NCI-H446 treated with DMSO at 0.1 percent for 48 hours (cell line): ENCODE measurements at regions not wholly inside any gene's neighbourhood (a gene's known extent, or its start where the extent isn't known, plus 50 kb on each side); places are given as distances from the start of the nearest gene placed in this dataset.

Experiments used
- DNase-seq: peaks from one replicate; lab custom pipeline; 2025; lab: John Stamatoyannopoulos, UW

DNA sequence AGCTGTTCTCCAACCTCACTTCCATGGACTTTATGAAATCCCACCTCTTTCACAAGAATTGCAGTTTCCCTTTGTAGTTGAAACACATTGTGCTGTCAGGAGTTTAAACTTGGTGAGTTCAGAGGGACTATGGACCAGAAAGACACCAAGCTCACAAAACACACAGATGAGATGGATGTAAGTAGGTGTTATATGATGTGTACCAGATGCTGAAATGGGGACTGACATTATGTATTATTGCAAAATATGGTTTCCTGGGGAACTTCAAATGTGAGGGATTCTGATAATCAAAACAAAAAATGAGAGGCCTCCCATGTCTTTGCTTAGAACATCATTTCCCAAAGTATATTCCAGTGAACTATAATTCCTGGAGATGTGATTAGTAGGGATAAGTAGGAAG, 401.1 kb upstream of the ARID1B start:
- DNase-seq = no peak

DNA sequence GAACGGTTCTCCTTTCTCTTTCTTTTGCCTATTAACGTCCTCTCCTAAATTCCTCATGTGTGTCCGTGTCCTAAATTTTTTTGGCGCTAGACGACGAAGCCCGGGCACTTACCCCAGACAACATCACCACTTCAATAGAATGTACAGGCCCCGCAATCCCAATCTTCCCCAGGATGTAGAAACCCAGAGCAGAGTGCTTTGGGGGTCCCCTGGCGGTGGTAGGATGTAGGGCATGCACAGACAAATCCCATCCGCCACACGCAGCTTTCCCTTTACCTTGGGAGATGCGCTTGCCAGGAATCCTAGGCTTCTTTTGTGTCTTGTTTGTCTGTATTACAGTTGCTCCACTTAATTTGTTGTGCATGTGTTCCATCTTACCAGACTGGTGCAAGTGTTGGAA, 417.3 kb upstream of the ARID1B start:
- no peak for DNase-seq

DNA sequence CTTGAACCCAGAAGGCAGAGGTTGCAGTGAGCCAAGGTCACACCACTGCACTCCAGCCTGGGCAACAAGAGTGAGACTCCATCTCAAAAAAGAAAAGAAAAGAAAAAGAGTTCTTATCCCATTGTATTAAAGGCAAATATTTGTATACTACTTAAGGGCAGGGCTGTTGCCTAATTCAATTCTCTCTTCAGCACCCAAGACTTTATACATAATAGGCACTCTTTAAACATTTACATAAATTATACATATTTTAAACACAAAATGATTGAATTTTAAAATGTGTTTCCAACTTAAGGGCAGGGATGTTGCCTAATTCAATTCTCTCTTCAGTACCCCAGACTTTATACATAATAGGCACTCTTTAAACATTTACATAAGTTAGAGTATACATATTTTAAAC, 424.3 kb upstream of the ARID1B start:
- no peak for DNase-seq

DNA sequence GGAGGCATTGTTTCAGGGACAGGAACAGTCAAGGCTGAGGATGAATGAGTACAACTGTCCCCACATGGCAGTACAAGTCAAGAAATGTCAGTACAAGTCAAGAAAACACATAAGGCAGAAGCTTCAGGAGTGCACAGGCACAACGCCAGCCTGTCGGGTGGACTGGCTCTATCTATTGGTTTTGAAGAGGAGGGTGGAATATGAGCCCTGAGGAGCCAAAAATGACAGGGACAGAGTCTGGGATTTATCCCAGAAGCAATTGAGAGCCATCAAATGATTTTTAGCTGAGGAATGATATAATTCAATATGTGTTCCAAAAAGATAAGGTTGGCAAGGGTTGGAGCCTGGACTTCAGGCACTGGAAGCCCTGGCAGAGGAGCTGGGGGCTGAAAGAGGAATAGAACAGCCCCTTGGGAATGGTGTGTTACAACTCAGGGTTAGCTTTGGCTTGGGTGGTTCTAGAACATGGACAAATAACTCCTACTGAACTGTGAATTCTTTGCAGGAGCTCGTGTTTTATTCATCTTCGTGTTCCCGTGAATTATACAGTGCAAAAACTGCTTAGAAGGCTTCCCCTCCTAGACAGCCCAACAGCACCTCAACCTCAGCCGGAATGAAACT, 425.7 kb upstream of the ARID1B start:
- no peak for DNase-seq

DNA sequence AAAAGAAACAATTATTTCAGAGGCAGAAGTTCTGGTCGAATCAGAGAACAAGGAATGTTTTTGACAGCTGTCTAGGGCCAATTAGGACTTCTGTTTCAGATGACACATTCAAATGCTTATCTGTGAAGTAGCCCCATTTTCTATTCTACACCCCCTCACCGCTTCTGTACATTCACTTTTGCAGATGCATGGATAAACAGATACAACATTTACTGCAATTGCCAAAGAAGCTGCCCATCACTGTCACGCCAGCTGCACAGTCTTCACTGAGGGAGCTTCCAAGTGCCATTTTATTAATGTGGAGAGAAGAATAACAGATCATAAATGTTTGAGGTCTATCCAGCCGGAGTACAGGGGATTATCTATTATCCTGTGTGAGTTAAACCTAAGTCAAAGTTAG, 426.8 kb upstream of the ARID1B start:
- no peak for DNase-seq

DNA sequence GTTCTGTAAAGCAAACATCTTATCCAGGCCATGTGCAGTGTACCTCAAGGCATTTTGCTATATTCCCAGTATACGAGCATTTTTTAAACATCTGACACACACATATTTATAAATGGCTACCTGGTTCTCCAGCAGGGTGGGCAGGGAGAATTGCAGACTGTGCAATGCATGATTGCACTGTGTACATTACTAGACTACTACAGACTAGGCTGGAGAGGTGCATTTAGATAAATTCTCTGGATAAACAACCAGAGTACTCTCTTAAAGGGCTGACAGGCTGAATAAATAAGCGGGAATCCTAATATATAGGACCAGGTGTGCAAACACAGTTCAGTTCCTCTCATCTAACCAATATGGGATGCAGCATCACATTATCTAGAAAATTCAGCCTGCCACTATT, 428.3 kb upstream of the ARID1B start:
- DNase-seq = no peak

DNA sequence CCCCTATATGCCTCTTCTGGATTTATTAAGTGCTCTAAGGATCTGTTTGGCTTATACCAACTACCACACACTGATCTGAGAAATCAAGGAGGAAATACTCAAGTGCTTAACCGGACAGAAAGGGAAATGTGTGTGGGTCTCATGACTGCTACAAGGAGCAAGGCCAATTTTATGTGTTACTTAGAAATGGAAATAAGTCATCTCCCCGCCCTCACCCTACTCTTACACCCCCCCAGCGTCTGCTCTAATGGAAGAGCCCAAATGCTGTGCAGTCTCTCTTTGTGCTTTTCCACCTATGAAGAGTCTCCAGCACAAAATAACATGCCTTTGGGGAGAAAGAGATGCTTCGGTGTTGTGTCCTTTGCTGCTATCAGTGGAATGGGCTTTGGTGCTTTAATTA, 428.8 kb upstream of the ARID1B start:
- no peak for DNase-seq

DNA sequence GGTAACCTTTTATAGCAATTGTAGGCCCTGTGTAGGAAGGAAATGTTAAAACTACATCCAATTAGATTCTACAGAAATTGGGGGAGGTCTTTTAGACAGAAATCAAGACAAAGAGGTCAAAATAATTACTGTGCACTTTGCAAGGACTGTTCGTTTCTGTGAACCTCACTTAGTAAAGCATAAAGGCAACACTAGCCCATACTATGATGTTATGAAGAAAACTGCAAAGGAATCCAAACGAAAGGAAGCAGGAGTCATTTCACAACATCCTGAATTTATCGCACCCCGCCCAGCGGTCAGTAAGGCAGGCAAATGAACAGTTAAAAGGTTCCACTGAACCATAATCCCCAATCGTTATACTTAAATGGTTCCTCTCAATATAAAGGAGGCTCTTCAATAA, 429.5 kb upstream of the ARID1B start:
- no peak for DNase-seq

DNA sequence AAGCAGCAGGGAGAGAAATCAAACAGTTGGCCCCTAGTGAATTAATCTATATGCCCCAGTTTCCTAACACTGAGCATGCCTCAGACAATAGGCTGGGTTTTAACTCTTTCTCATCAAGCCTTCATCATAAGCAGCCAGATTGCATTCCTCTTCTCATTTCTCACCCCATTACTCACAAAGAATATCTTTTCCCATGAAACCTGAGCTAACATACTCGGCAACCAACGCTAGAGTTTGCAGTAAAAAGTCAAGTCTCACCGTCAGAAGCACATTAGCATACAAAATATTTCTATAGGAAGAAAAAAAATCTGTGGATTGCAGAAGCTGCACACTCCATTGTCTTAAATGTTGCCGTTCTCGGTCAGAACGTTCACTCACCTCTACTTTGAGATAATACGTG, 429.9 kb upstream of the ARID1B start:
- DNase-seq = no peak

DNA sequence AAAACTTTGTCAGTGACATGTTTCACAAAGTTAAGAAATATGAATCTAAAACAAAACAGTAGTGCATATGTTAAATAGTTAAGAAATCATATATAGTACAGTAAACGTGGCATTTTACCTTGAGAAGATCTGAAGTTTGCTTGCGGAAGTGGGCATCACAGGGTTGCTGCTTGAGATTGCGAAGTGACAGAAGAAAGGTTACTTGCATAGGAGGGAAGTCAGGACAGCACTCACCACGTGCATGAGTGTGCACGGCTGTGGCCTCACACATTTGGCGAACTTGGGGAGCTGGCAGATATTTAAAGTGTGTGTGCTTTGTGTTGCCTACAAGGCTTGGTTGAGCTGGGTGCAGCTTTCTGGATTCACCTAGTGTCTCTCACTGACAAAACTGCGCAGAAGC, 431.5 kb upstream of the ARID1B start:
- no peak for DNase-seq

DNA sequence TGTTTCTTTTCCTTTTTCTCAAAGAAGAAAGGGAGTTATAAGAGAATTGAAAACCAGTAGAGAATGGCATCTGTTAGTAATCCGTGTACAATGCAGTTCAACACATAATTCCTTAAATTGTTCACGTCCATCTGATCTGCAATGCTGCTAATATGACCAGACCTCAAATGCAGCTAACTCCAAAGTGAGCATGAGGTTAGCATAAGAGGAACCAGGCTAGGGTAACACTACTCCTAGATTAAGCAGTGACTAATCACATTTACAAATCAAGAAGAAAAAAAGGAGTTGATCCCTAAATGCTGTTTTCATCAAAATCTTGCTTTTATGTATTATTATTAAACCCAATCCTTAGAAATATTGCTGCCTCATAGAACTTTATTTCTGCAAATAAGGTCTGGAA, 432.7 kb upstream of the ARID1B start:
- no peak for DNase-seq

DNA sequence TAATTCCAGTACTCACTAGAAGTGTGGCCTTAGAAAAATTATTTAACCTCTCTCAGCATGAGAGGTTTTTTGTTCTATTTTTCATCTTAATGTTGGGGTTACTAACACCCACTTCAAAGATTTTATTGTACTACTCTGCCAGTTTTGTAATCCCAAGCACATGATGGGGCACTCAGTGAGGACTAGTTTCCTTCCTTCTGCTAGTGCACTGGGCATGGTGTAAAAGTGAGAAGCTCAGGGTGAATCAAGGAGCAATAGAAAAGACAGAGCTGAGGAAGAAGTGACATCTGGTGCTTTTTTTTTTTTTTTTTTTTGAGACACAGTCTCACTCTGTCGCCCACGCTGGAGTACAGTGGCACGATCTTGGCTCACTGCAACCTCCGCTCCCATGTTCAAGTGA, 439.4 kb upstream of the ARID1B start:
- no peak for DNase-seq

DNA sequence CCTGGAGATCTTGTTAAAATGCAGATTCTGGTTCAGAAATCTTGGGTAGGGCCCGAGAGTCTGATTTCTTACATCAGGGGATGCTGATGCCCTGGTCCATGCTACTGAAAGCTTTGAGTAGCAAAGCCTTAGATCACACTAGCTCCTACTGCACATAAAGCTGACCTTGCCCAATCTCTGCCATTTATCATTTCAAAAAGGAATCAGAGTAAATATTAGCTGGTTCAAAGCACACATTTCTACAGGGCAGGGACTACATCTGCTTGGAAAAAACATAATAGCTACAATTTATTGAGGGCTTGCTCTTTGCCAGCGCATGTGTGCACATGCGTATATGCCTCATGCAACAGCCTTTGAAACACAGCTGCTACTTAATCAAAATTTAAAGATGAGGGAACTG, 440.4 kb upstream of the ARID1B start:
- no peak for DNase-seq

DNA sequence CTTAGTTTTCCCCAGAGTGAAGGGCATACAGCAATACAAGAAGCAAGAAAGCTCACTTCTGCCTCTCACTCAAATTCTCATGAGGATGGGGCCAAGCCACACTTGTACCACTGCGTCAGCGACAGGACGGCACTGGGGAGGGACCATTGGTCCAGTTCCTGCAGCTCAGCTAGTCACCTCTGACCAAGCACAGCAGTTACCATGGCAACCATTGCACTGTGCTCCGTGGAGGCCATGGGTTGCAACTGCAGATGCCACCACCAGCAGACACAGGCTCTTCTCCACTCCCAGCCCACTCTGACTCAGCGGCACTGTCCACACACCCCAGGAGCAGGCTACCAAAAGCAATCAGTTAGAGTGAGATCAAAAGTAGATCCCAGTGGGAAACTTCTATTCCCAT, 441.1 kb upstream of the ARID1B start:
- no peak for DNase-seq

DNA sequence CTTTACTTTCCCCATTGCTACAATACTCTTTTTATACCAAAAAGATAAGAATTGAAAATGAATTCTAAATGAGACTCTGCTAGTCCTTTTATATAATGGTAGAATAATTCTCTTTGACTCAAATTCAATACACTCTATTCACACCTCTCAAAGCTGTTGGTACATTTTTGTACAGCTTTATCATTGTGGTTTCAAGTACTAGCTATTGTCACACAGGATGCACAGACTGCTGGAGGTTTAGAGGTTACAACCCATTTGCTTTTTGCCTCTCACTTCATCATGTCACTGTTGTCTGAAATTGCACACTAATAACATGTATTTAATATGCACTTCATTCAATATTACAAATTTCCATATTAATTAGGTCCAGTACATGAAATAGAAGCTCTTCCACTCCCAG, 442.2 kb upstream of the ARID1B start:
- DNase-seq = no peak

DNA sequence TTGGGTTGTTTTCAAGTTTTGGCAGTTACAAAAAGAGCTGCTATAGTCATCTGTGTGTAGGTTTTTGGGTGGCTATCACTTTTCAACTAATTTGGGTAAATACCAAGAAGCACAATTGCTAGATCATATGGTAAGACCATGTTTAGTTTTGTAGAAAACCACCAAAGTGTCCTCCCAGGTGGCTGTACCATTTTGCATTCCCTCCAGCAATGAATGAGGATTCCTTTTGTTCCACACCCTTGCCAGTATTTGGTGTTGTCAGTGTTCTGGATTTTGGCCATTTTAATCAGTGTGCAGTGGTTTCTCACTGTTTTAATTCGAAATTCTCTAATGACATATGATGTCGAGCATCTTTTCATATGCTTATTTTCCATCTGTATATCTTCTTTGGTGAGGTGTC, 457.5 kb upstream of the ARID1B start:
- DNase-seq = no peak

DNA sequence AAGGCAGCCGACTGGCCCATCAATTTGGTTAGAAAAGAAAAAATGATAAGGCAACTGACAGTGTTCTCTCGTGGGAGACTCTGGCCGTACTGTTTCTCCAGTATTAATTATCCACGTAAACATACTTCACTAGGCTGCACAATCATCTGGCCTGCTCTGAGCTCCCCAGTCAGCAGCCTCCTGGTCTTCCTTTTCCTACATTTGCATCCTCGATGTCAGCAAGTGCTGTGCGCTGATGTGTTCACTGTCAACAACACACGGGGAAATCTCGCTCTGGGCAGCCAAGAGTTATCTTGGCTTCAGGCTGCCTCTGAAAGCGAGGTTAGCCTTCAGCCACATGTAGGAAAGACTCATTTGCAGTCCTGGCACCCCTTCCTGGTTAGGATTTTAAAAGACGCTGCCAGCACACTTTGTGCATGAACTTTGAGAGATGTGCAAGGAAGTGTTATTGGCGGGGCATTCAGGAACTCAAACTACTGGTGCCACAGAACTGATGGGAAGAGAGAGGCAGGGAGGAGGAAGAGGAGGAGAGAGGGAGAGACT, 460.5 kb upstream of the ARID1B start:
- DNase-seq = no peak

DNA sequence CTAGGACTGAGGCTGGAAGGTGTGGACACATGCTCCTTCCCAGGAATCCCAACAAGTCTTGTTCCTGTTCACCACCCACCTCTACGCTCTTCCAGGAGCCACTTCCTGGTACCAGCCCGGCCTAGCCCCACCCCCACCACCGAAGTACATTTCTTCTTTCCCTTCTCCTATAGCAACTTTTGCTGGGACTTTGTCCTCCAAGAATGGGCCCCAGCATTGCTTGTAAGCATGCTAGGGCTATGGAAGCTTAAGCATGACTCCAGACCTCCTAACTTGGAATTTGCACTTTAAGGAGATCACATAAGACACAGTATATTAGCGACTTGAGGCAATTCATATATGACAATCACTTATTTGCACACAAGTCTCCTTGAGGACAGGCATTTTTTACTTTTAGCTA, 462.0 kb upstream of the ARID1B start:
- no peak for DNase-seq

DNA sequence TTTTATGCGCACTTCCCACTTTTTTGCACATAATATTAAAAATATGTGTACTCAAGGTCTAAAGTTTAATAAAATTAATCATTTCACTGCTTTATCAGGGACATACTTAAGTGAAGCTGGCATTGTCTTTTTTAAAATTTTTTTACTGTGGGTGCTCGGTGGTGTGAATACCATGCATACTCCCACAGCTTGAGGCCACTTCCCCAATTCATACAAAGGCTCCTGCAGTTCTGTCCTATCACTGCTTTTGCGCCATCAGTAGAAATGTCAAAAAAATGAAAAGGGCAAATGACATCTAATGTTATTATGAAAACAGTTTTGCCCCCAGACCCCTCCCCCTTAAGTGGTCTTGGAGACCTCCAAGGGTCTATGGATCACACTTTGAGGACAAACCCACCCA, 464.1 kb upstream of the ARID1B start:
- DNase-seq = no peak

DNA sequence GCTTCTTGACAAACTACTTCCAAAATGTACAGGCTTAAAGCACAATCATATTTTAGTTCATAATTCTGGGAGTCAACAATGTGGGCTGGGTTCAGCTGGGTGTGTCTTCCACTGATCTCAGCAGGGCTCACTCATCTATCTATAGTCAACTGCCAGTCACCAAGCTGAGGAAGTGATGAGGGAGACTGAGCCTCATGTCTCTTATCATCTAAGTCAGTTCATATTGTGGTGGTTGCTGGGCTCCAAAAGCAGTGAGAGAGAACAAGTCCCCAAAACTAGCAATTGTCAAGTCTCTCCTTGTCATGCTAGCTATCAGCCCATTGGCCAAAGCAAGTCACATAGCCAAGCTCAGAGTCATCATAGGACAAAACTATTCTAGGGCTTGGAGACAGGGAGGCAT, 465.9 kb upstream of the ARID1B start:
- DNase-seq = no peak

DNA sequence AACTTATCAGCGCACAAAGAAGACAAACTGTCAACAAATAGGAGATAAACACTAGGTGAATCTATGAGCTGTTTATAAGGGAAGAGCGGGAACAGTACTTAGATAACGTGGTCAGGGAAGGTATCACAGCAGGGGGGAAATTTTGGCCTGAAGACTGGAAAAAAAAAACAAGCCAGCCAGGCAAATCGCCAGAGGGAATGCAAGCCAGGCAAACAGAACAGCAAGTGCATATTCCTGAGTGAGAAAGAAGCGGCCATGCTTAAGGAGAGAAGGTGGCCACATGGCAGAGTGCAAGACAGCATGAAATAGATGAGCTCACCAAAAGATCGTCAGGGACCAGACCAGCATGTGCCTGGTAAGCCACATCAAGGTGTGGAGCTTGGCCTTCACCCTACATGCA, 466.5 kb upstream of the ARID1B start:
- DNase-seq = no peak

DNA sequence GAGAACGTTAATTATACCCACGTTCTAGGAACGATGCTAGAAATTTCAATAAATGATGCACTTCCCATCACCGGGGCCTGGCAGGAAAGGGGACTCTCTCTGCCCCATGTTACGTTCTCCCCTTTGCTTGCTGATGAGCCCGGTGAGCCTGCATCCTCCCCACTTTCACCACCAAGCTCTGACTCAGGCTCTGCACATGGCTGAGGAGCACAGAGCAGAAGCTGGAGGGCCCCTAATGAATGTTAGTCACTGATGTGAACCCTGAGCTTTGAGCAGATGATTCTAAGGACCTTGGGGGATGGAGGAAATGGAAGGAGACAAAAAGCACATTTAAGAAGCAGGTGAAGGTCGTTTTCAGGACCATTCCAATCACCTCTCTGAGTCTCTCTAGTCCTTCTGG, 468.2 kb upstream of the ARID1B start:
- no peak for DNase-seq

DNA sequence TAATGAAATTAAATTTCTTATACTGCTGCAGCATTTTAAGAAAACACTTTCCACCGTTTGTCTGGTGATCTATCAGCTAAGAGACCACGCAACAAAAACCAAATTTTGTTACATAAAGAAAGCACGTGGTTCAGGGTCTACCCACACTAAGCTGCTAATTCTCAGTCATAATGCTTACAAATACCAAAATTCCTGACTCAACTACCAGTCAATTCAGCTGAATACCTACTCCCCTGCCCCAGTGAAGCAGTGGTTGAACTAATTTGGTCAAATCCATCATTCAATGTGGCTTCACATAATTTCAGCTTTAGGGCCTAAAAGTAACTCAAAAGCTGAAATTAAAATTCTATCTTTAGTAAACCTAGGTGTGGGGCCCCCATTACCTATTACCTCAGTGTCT, 468.6 kb upstream of the ARID1B start:
- DNase-seq = no peak

DNA sequence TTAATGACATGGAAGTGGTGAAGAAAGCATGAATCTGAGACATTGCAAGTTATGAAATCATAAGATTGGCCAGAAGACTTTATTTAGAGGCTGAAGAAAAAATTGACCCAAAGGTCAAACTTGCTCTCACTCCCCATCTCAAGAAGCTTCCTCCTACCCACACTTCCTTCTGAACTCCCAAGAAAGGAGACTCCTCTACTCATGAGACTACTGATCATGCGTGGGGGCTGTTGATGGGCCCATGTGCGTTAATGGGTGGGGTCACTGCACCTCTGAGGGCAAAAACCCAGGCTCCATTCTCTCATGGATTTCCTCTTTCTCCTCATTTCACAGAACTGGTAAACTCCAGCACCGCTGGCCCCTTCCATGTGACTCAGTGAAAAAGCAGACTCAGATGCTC, 470.6 kb upstream of the ARID1B start:
- DNase-seq = no peak

DNA sequence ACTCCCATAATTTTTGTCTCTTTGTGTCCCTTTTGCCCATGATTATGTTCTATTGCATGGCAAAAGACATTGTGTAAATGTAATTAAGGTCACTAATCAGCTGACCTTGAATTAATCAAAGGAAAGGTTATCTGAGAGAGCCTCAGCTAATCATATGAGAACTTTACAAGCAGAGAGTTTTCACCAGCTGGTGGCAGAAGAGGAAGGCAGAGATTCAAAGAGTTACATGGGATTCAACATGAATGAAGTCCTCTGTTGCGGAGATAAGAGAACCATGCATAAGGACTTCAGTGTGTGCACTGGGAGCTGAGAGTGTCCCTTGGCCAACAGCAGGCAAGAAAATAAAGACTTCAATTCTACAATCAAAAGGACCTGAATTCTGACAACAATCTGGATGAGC, 494.1 kb upstream of the ARID1B start:
- no peak for DNase-seq
